Breast epithelium (tissue), 3 donors: ENCODE measurements at regions not wholly inside any gene's neighbourhood (a gene's known extent, or its start where the extent isn't known, plus 50 kb on each side); places are given as distances from the start of the nearest gene placed in this dataset.

Source experiments
- POLR2A ChIP-seq: fragments of 450-650 bp; IDR thresholded peaks from one replicate; pipeline ENCODE4 v1.6.1; 2016; ENCODE audit warnings: antibody characterized with exemption, mild to moderate bottlenecking, moderate library complexity
- TF ChIP-seq, protein P1 (sequence below), 3 donors: fragments of 450-650 bp; IDR thresholded peaks; one replicate each; pipeline ENCODE4 v1.5.1; 2016 to 2017; ENCODE audit warnings: antibody characterized with exemption in 3 of 3, mild to moderate bottlenecking in 3 of 3, moderate library complexity in 3 of 3

DNA sequence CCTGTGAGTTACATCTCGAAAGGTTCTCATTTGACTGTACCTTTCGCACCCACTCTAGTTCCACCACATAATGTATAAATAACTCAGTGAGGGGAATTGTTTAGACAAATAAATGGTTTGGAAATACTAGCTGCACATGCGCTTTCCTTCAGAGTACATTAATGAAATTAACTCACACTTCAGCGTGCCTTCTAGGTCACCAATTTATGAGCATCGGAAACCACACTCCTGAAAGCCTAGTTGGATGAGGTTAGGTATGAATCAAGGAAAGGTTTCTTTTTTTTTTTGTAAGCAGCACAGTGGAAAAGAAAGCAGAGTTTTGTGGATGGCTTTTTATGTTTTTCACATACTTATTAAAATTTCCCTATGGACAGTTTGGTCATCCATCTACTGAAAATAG is 247.8 kb upstream of the TCF21 start:
- TF ChIP-seq, protein P1, sequence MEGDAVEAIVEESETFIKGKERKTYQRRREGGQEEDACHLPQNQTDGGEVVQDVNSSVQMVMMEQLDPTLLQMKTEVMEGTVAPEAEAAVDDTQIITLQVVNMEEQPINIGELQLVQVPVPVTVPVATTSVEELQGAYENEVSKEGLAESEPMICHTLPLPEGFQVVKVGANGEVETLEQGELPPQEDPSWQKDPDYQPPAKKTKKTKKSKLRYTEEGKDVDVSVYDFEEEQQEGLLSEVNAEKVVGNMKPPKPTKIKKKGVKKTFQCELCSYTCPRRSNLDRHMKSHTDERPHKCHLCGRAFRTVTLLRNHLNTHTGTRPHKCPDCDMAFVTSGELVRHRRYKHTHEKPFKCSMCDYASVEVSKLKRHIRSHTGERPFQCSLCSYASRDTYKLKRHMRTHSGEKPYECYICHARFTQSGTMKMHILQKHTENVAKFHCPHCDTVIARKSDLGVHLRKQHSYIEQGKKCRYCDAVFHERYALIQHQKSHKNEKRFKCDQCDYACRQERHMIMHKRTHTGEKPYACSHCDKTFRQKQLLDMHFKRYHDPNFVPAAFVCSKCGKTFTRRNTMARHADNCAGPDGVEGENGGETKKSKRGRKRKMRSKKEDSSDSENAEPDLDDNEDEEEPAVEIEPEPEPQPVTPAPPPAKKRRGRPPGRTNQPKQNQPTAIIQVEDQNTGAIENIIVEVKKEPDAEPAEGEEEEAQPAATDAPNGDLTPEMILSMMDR (IDR thresholded peaks at IDR 0.05), result no peak
- no peak for TF ChIP-seq POLR2A
